Middle frontal gyrus (tissue), 1 donor: ENCODE measurements at regions not wholly inside any gene's neighbourhood (a gene's known extent, or its start where the extent isn't known, plus 50 kb on each side); places are given as distances from the start of the nearest gene placed in this dataset.
"Not testable (repeated sequence)": the region's sequence is repeated elsewhere in the genome, so short reads cannot be mapped to it uniquely, and the experiment has no call there.

ENCODE experiments used
- DNase-seq: peaks from one replicate; pipeline ENCODE4 v3.0.0-alpha.2; 2015; ENCODE audit warnings: low spot score; ENCODE audit errors: extremely low spot score

DNA sequence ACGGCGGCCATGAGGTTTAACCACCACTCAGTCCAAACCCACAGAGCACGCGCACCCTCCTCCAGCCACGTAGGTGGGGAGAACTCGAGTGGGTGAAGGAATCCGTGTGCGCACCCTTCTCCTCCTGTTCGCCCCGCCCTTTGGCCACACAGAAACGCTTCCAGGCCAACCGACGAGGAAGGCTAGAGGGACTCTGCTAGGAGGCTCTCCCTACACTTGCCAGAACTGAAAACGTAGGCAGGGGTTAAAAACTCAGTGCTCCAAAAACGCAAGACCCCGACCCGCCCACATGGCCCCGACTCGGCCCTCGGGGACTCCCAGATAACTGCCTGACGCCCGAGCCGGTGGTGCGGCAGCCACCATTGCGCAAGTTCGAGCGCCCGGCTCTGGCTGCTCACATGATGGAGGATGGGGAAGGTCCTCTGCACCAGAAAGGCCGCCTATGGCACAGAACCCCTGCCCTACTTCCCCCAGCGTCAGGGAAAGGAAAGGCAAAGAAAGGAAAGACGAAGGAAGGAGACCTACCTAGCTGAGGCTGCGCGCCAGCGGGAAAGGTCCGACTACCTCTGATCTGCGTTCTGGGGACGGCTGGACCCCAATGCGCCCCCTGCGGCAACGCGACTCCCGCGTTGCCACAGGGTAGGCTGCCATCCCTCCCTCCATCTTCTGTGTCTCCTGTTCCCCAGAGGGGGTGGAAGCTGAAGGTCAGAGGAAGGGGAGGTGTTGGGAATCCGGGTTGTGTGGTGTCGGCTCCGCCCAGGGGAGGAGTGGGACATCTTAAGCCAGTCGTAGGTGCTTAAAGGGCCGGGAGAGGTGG is 201.9 kb upstream of the AGTR2 start:
- peak; percentile 9 for DNase-seq

DNA sequence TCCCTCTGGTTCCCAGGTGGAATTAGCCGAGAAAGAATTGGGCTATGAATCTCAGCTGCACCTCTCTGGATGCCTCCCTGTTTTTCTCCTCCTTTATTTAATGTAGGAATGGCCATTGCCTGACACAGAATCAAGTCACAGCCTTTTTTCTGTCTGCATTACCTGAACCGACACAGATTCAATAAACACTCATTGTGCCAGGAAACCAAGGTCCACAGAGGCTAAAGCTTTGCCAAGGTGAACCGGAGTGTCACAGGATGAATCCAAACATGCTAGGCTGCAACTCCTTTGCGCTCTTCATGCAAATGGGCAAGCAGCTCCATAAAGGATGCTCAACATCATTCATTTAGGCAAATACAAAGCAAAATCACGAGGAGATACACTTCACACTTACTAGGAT is 199.8 kb upstream of the AGTR2 start:
- DNase-seq, result no peak

- no peak for DNase-seq
Observed at GRCh38 chrX:115972717-115973116, 197.8 kb upstream of the AGTR2 start.

DNA sequence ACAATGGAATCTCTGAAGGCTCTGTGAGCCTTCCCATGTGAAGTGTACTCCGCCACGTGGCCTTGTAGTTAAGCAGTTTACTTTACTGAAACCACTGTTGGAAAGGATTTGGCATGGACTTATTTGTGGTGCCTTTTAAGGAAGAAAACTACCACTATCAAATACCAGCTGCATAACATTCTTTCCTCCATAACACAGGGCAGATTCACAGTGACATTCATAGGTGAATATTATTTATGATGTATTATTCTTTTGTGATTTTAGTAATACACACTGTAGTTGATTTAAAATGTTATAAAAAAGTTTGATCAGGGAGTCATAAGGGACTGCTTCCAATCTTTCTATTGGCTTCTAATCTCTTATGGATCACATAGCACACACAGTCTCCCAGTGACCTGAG is 192.5 kb upstream of the AGTR2 start:
- no peak for DNase-seq

- DNase-seq, result not testable (repeated sequence)
Observed at GRCh38 chrX:115983148-115983547, 187.4 kb upstream of the AGTR2 start.

DNA sequence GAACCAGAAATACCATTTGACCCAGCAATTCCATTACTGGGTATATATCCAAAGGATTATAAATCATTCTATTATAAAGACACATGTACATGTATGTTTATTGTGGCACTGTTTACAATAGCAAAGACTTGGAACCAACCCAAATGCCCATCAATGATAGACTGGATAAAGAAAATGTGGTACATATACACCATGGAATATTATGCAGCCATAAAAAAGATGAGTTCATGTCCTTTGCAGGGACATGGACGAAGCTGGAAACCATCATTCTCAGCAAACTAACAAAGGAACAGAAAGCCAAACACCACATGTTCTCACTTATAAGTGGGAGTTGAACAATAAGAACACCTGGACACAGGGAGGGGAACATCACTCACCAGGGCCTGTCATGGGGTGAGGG is 183.1 kb upstream of the AGTR2 start:
- not testable (repeated sequence) for DNase-seq

- DNase-seq, result no peak
Observed at GRCh38 chrX:115988825-115989224, 181.7 kb upstream of the AGTR2 start.

DNA sequence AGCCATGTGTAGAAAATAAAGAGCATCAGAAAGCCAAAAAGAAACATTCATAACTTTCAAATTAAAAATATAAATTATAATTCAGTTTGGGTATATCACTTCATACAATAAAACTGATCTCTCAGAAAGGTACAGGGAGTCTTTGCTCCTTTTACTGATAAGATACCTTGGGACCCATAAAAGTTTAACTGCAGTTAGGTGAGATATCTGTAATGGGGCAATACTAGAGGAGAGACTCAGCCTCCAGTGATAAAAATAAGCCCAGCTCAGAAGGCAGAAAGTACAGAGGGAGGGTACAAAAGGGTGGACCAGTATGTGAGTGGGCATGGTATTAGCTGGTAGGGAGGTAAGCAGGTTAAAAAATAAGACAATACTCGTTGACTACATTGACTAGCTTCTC is 180.9 kb upstream of the AGTR2 start:
- DNase-seq, result no peak

- no peak for DNase-seq
Observed at GRCh38 chrX:116009346-116009745, 161.2 kb upstream of the AGTR2 start.

- no peak for DNase-seq
Observed at GRCh38 chrX:116009861-116010710, 160.5 kb upstream of the AGTR2 start.

GRCh38 chrX:116010939-116011338 is 159.6 kb upstream of the AGTR2 start:
- DNase-seq, result no peak

DNA sequence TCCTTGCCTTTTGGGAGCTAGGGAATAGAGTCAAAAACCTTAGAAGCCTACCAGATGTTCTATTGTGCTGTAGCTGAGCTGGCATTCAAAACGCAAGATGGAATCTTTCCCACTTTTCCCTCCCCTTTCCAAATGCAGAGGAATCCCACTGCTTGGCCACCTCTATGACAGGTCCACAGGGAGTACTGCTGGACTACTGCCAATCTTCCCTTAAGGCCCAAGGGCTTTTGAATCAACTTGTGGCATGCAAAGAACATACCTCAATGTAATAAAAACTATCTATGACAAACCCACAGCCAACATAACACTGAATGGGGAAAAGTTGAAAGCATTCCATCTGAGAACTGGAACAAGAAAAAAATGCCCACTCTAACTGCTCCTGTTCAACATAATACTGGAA is 139.2 kb upstream of the AGTR2 start:
- no peak for DNase-seq
